Loucy (cell line): ENCODE measurements at regions not wholly inside any gene's neighbourhood (a gene's known extent, or its start where the extent isn't known, plus 50 kb on each side); places are given as distances from the start of the nearest gene placed in this dataset.

ENCODE experiments used
- H2AFZ ChIP-seq: fragments of 200-600 bp; sonication (generic); 2 replicates; pipeline ENCODE4 v1.6.0; 2016; ENCODE audit warnings: antibody characterized with exemption, mild to moderate bottlenecking, low read length, moderate library complexity
- H3F3A ChIP-seq: fragments of 200-600 bp; 2 replicates; pipeline ENCODE4 v1.6.0; 2016; ENCODE audit warnings: antibody characterized with exemption, low read depth, mild to moderate bottlenecking
- H3K27me3 ChIP-seq: fragments of 200-600 bp; sonication (generic); 2 replicates; pipeline ENCODE4 v1.6.1; 2014; ENCODE audit warnings: low read length, mild to moderate bottlenecking; ENCODE audit not compliant: insufficient read depth, poor library complexity, severe bottlenecking
- H3K36me3 ChIP-seq: fragments of 200-600 bp; sonication (generic); 2 replicates; pipeline ENCODE4 v1.6.1; 2016; ENCODE audit warnings: low read length; ENCODE audit not compliant: insufficient read depth
- H3K4me1 ChIP-seq: fragments of 200-600 bp; sonication (generic); 2 replicates; pipeline ENCODE4 v1.5.1; 2014; ENCODE audit warnings: low read length, mild to moderate bottlenecking; ENCODE audit not compliant: insufficient read depth, poor library complexity, severe bottlenecking
- H3K4me2 ChIP-seq: fragments of 200-600 bp; sonication (generic); 2 replicates; pipeline ENCODE4 v1.6.0; 2014; ENCODE audit warnings: antibody characterized with exemption, low read length, low read depth, mild to moderate bottlenecking; ENCODE audit not compliant: poor library complexity, severe bottlenecking
- H3K4me3 ChIP-seq: fragments of 200-600 bp; sonication (generic); 2 replicates; pipeline ENCODE4 v1.5.1; 2014; ENCODE audit warnings: low read length, mild to moderate bottlenecking, mixed read lengths; ENCODE audit not compliant: poor library complexity, severe bottlenecking
- H3K79me2 ChIP-seq: fragments of 200-600 bp; sonication (generic); 2 replicates; pipeline ENCODE4 v1.6.1; 2014; ENCODE audit warnings: low read length; ENCODE audit not compliant: insufficient read depth
- H3K9ac ChIP-seq: fragments of 200-600 bp; sonication (generic); 2 replicates; pipeline ENCODE4 v1.6.0; 2014; ENCODE audit warnings: mild to moderate bottlenecking, low read depth, low read length, moderate library complexity; ENCODE audit not compliant: poor library complexity, severe bottlenecking
- H3K9me2 ChIP-seq: fragments of 200-600 bp; sonication (generic); replicated peaks from 2 replicates; pipeline ENCODE4 v1.6.1; 2016; ENCODE audit warnings: low read depth, low read length, mixed read lengths
- H3K9me3 ChIP-seq: fragments of 200-600 bp; sonication (generic); 2 replicates; pipeline ENCODE4 v1.6.1; 2014; ENCODE audit warnings: mild to moderate bottlenecking, antibody characterized with exemption, low read length, low read depth; ENCODE audit not compliant: insufficient read depth
- H4K20me1 ChIP-seq: fragments of 200-600 bp; sonication (generic); 2 replicates; pipeline ENCODE4 v1.6.0; 2014; ENCODE audit warnings: antibody characterized with exemption, low read length, mild to moderate bottlenecking; ENCODE audit not compliant: insufficient read depth, poor library complexity, severe bottlenecking
- EZH2phosphoT487 ChIP-seq: fragments of 200-600 bp; IDR thresholded peaks from 2 replicates; pipeline ENCODE4 v1.6.1; 2018; ENCODE audit warnings: antibody characterized with exemption, mild to moderate bottlenecking, moderate library complexity, borderline replicate concordance
- TF ChIP-seq, protein P1 (sequence below): fragments of 200-600 bp; sonication (generic); conservative IDR thresholded peaks from 2 replicates; pipeline ENCODE4 v1.5.1; 2014; ENCODE audit warnings: mild to moderate bottlenecking, antibody characterized with exemption, low read length

DNA sequence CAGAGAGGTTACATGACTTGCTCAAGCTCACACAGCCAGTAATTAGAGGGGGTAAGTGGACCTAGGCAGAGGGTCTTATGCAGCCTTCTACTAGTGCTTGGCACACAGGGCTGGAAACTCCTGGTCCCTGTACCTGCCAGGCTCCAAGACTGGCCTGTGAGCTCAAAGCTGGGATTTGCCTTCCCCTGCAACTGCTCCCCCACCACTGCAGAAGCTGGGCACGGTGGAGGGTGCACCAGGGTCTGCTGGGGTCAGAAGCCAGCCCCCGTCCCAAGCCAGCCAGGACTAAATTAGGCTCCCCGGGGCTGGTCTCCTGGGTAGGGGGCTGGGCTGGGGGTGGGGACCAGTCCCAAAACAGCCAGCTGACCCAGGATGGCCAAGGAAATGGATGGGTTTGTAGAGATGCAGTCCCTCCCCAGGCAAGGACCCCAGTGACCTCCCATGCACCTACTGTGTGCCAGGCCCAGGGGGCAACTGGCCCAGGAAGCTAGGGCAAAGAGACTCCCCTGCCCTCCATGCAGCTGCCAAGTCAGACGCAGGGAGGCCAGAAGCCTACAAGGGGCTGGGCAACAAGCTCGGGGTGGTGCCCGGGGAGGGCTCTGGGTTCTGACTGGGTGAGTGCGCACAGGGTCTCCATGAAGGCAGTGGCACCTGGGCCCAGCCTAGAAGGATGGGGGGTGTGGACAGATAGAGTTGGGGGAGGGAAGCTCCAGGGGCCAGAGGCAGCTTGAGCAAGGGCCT, 51.8 kb upstream of the LINGO1 start:
- H3K9ac ChIP-seq, result no peak overlapping the region
- no peaks in the 10 kb centered on the region for H3K36me3 ChIP-seq
- H3F3A ChIP-seq, result no peaks in the 10 kb centered on the region
- H3K79me2 ChIP-seq, result no peaks in the 10 kb centered on the region
- H4K20me1 ChIP-seq, result no peaks in the 10 kb centered on the region
- no peak overlapping the region for H3K4me3 ChIP-seq
- H3K9me3 ChIP-seq, result no peaks in the 10 kb centered on the region
- no peaks in the 10 kb centered on the region for H3K9me2 ChIP-seq
- no peak overlapping the region for H2AFZ ChIP-seq
- no peak overlapping the region for H3K4me2 ChIP-seq
- H3K27me3 ChIP-seq, result no peaks in the 10 kb centered on the region
- H3K4me1 ChIP-seq, result no peaks in the 10 kb centered on the region
- TF ChIP-seq, protein P1, sequence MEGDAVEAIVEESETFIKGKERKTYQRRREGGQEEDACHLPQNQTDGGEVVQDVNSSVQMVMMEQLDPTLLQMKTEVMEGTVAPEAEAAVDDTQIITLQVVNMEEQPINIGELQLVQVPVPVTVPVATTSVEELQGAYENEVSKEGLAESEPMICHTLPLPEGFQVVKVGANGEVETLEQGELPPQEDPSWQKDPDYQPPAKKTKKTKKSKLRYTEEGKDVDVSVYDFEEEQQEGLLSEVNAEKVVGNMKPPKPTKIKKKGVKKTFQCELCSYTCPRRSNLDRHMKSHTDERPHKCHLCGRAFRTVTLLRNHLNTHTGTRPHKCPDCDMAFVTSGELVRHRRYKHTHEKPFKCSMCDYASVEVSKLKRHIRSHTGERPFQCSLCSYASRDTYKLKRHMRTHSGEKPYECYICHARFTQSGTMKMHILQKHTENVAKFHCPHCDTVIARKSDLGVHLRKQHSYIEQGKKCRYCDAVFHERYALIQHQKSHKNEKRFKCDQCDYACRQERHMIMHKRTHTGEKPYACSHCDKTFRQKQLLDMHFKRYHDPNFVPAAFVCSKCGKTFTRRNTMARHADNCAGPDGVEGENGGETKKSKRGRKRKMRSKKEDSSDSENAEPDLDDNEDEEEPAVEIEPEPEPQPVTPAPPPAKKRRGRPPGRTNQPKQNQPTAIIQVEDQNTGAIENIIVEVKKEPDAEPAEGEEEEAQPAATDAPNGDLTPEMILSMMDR, result no peak
- TF ChIP-seq EZH2phosphoT487, result no peak

DNA sequence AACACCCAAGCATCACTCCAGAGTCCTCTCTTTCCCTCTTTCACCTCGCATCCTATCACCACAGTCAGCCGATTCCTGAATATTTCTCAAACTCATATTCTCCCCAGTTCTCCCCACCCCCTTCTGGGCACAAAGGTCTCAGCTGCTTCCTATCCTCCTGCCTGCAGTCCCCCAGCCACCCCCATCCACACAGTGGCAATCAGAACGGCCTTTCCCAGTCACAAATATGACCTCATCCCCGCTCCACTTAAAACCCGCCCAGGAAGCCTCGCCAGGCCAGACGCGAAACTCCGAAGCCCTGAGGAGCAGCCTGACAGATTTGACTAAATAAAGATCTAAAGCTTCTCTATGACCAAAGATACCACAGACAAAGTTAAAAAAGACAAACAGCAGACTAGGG, 49.9 kb upstream of the LINGO1 start:
- TF ChIP-seq, protein P1, result no peak
- no peak for TF ChIP-seq EZH2phosphoT487
- H3K79me2 ChIP-seq, result no peaks in the 10 kb centered on the region
- H3F3A ChIP-seq, result no peaks in the 10 kb centered on the region
- no peaks in the 10 kb centered on the region for H3K4me1 ChIP-seq
- no peak overlapping the region for H3K4me3 ChIP-seq
- H3K9me3 ChIP-seq, result no peaks in the 10 kb centered on the region
- no peaks in the 10 kb centered on the region for H4K20me1 ChIP-seq
- no peaks in the 10 kb centered on the region for H3K27me3 ChIP-seq
- H3K4me2 ChIP-seq, result no peak overlapping the region
- no peak overlapping the region for H3K9ac ChIP-seq
- no peaks in the 10 kb centered on the region for H3K36me3 ChIP-seq
- H3K9me2 ChIP-seq, result no peaks in the 10 kb centered on the region
- H2AFZ ChIP-seq, result no peak overlapping the region
